ENCODE measurements at regions not wholly inside any gene's neighbourhood (a gene's known extent, or its start where the extent isn't known, plus 50 kb on each side); places are given as distances from the start of the nearest gene placed in this dataset.
"Not testable (repeated sequence)": the region's sequence is repeated elsewhere in the genome, so short reads cannot be mapped to it uniquely, and the experiment has no call there.

- no peak for DNase-seq (ENCODE audit: low spot score)
Observed at GRCh38 chr1:81540216-81540615, 260.5 kb upstream of the ADGRL2 start.

DNA sequence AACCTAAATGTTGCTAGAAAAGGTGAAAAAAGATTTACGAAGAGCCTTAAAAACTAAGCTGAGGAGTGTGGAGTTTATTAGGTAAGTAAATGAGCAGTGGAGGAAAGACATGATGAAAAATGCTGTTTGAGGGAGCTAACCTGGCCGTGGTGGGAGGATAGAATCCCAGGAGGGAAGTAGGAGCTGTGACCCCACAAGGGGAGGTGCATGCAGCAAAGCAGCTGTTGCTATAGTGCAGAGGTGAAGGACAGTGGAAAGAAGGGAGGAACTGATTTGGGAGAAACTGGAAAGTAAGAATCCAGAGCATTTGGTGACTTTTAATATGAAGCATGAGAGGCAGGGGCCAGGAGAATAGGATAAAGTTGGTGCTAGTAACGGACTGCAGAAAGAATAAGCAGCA, 271.7 kb upstream of the ADGRL2 start:
- no peak for DNase-seq (ENCODE audit: low spot score)

- DNase-seq (ENCODE audit: low spot score): no peak
Observed at GRCh38 chr1:81525085-81525484, 275.6 kb upstream of the ADGRL2 start.

DNA sequence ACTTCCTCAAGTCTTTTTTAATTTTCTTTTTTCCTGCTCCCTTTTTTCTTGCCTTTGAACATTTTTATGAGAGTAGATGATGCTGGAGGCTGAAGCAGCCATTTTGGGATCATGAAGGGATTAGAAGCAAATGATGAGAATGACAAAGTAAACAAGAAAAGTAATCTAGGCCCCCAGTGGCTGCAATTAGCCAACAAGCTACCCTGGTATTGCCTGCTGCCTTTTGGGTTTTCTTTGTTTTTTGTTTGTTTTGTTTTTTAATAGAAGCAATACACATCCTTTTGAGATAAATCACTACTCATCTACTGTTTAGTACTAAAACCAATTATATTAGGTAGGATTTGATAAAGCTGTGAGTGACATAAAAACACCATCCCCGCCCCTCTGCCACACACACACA, 280.7 kb upstream of the ADGRL2 start:
- no peak for DNase-seq (ENCODE audit: low spot score)

DNA sequence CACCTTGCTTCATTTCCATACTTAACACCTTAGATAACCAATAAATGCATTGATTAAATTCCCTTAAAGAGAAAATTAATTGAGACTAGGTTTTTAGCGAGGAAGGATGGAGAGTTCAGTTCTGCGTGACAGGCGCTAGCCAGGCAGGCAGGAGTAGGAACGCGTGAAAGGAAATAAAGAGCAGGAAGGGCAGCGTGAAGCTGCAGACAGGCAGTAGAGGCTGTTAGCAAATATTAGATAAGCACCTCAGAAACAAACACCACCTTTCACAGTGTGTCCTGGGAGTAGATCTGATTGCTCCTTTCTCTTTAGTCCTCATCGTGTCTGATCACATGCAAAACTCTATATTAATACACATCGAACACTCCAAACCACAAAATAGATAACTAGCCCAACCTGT, 282.7 kb upstream of the ADGRL2 start:
- no peak for DNase-seq (ENCODE audit: low spot score)

DNA sequence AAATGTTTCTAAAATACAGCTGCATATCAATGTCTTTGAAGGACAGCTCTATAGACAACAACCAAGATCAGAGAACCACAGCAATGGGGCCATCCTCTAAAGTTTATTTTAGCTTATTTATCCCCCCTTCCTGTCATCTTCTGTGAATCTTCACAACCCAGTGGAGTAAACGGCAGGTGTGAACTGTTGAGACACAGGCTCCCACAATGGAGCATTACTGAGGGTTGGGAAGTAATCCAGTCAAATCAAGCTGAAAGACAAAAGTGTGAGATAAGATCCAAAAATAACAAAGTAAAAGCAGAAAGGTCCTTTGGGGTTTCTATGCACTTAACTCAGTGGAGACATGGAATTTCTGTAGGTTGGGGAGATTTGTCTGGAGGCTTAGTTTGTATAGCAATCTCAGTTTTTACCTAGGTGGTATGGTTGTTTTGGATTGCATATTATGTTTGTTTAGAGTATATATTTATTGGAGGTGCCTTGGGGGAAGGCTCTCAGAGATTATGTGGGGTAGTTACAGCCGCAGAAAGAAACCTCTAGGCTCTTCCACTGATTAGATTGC, 286.9 kb upstream of the ADGRL2 start:
- no peak for DNase-seq (ENCODE audit: low spot score)

DNA sequence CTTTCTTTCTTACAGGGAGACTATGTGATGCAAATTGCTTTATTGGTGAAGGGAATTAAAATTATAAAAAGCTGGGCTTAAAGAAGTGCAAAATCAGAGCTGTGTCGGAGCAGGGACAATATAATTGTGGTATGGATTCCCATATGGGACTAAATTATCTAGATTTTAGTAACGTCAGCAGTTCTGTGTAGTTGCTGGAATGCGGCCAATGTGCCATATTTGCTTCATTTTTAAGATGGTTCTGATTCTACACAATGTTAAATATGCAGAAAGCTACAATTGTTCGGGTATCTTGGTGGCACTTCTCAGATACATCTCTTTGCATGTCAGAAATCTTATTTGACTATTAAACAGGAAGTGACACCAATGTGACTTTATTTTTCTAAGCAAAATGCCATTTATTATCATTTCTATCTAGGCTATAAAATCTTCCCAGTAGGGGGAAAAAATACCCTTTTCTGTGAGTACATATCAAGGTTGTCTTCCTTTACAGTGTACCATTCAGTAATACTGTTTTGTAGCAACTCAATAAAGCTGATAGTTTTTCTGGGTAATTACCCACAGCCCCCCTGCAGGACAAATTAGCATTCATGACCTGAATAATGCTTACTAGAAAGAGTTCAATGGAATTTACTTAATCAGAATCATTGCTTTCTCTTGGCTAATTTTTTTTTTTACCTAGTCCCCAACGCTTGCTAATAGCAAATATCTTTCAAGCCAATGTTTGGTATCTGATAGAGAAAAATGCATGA, 288.3 kb upstream of the ADGRL2 start:
- no peak for DNase-seq (ENCODE audit: low spot score)

- DNase-seq (ENCODE audit: low spot score): no peak
Observed at GRCh38 chr1:81511281-81511680, 289.5 kb upstream of the ADGRL2 start.

- DNase-seq (ENCODE audit: low spot score): no peak
Observed at GRCh38 chr1:81510701-81511100, 290.0 kb upstream of the ADGRL2 start.

- DNase-seq (ENCODE audit: low spot score): no peak
Observed at GRCh38 chr1:81509594-81509993, 291.1 kb upstream of the ADGRL2 start.

- DNase-seq (ENCODE audit: low spot score): no peak
Observed at GRCh38 chr1:81506699-81507098, 294.0 kb upstream of the ADGRL2 start.

DNA sequence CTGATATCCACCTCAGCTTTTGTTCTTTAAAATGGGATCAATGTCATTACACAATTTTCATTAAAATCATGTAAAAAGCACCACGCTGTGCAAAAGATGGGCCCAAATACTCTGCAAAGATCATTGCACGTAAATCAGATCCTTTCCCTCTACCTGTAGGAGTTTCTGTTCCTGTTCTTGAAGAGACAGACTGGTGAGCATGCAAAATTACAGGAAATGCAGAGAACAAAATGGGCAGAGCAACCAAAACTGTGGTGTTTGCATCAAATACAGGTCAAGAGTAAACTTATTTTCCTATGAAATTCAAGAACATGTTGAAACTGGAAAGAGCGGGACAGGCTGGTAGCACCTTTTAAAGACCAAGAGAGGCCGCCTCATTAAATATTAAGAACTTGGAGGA, 294.9 kb upstream of the ADGRL2 start:
- no peak for DNase-seq (ENCODE audit: low spot score)

DNA sequence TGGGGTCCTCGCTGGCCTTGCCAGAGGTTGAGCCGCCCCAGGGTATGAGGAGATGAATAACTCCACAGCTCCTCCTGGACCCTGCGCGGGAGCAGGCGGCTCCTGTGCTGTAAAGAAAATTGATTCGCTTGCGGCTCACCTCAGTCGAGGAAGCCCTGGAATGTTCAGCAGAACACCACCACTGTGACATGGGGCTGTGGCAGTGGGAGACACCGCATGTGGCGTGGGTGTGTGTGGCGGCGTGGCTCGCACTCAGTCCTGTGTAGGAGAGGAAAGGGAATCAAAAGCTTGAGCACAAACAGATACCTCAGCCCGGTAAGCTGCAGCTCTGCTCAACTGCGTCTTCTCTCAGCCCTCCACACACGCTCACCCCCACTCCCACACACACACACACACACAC, 295.9 kb upstream of the ADGRL2 start:
- not testable (repeated sequence) for DNase-seq (ENCODE audit: low spot score)

- DNase-seq (ENCODE audit: low spot score): not testable (repeated sequence)
Observed at GRCh38 chr1:81502705-81503104, 298.0 kb upstream of the ADGRL2 start.

DNA sequence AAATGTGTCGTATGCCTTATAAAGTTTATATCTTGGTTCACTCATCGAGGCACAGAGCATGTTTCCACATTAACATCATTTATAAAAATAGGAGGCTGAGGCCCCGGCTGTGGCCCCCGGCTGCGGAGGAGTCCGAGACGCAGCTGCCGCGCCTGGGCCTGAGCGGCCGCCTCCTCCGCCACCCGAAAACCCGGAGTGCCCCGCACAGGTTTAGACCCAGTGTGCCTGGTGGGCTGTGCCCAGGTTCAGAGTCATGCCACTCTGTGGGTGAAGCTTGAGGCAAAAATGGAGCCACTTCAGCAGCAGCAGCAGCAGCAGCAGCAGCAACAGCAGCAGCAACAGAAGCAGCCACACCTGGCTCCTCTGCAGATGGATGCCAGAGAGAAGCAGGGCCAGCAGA, 299.2 kb upstream of the ADGRL2 start:
- DNase-seq (ENCODE audit: low spot score): not testable (repeated sequence)

DNA sequence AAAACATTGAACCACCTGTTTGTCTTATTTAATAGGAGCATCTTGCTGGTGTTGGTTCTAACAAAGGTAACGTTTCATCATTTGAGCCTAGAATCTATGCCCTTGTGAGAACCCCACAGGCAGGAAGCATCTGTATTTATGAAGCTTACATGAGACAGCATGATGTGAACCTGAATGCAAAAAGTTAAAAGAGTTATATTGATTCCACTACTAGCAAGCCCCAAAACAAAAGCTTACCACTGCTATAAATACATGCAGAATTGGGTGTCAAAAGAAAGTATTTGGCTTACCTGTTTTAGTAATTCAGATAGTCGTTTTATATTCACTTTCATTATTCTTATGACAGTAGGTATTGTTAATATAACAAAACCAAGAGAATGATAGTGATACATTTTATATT, 301.2 kb upstream of the ADGRL2 start:
- DNase-seq (ENCODE audit: low spot score): no peak

DNA sequence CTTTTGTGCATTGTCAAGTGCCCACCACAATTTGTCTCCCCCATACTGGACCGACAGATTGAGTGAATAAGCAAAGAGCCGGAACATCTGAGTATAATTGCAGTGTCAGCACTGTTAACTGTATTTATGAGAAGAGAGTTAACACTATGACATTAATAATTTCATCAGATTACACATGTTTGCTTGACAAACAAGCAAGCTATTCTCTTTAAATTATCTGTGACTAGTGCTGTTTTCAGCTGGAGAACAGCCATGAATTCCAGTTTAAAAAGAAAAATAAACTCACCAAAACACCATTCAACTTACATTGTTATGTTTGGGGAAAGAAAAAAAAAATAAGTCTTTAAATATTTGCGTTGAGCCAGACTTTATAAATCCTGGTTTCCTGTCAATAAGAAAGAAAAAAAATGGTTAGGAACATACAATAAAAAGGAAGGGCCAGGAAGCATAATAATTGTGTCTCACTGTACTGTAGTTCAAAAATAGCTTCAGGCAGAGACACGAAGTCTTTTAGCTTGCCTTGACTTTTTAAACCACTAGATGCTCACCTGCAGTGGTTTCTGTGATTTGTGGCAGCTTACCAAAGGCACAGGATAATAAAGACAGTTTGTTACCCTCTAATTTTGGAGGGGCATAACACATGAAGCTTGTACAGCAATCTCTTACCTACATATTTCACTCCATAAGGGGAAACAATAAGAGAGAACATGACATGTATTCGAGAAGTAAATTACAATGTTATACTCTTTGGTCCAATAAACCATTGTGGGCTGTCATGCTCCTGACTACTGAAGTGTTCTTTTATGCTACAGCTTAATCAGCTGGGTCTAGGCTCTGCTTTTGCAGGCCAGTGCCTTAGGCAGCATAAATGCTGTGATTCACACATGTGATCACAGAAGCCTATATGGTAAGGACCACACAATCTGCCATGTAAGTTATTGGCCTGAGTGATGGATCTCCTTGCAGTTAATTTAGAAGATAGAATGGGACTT, 302.0 kb upstream of the ADGRL2 start:
- DNase-seq (ENCODE audit: low spot score): no peak

DNA sequence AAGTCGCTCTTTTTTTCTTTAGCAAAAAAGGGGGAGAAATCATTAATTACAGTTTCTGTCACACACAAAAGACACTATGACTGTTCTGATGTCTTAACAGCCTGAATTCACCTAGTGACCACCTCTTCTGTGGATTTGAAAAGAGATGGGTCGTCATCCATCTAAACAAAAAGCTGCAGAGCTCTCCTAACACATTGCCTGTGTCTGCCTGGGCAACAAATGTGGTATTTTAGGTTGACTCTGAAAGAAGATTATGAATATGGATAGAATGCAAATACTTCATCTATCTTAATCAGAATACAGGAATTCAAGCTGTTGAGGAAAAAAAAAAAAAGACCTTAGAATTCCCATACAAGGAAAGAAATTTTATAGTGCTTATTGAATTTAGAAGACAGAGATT, 304.4 kb upstream of the ADGRL2 start:
- no peak for DNase-seq (ENCODE audit: low spot score)

- no peak for DNase-seq (ENCODE audit: low spot score)
Observed at GRCh38 chr1:81493102-81493869, 307.4 kb upstream of the ADGRL2 start.

- DNase-seq (ENCODE audit: low spot score): no peak
Observed at GRCh38 chr1:81492628-81493027, 308.1 kb upstream of the ADGRL2 start.

GRCh38 chr1:81490614-81491013, 310.1 kb upstream of the ADGRL2 start:
- DNase-seq (ENCODE audit: low spot score): no peak

DNA sequence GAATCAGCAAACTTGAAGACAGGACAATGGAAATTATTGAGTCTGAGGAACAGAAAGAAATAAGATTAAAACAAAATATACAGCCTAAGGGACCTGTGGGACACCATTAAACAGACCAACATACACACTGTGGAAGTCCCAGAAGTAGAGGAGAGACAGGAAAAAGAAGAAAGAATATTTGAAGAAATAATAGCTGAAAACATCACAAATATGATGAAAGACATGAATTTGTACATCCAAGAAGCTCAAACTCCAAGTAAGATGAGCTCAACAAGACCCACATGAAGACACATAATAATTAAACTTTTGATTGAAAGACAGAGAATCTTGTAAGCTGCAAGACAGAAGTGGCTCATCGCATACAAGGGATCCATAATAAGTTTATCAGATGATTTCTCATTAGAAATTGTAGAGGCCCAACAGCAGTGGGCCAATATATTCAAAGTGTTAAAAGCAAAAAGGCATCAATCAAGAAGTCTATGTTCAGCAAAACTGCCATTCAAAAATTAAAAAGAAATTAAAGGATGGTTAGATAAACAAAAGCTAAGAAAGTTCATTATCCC, 311.3 kb upstream of the ADGRL2 start:
- no peak for DNase-seq (ENCODE audit: low spot score)
